Islet precursor cell (in vitro differentiated cells): ENCODE measurements at regions not wholly inside any gene's neighbourhood (a gene's known extent, or its start where the extent isn't known, plus 50 kb on each side); places are given as distances from the start of the nearest gene placed in this dataset.

Source experiments
- DNase-seq: peaks from one replicate; pipeline ENCODE4 v3.0.0-alpha.2; 2018

GRCh38 chr5:97854871-97855762 is 672.1 kb upstream of the RIOK2 start:
- DNase-seq, result peak; percentile 89

DNA sequence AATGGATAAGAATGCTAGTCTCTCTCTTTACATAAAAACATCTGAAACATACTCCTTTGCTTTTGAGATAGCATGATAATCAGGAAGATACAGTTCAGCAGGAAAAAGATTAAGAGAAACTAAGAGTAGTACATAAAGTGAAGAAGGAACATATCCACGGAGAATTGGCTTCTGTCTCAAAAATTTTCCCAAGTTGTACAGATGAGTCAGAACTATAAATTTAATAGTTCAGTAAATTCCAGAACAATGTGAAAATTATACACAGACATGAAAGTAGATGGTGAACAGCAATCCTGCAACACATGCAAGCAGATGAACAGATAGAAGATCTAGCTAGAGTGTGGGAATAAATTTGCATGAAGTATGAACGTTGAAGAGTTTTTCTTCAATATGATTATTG is 691.4 kb upstream of the RIOK2 start:
- DNase-seq, result no peak

- DNase-seq, result no peak
These were observed 693.2 kb upstream of the RIOK2 start for GRCh38 chr5:97876272-97876671.

GRCh38 chr5:97877588-97877987 is 694.5 kb upstream of the RIOK2 start:
- no peak for DNase-seq

DNA sequence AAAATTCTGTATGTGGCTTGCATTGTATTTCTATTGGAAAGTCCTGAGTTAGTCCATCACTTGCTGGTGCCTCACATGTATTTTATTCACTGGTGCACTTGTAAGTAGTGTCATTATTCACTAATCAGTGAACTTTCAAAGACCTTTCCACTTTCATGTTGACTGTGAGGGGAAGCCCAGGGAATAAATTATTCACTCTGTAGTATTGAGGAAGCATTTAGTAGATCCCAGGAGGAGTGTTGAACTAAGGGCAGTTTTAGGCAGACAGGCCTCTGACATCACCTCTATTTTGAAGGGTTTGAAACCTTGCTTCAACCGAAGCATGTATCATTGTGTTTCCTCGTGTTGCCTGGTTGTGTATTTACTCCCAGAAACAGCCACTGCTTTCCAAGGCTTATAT is 705.4 kb upstream of the RIOK2 start:
- no peak for DNase-seq

GRCh38 chr5:97891971-97892370 is 708.9 kb upstream of the RIOK2 start:
- DNase-seq, result no peak

DNA sequence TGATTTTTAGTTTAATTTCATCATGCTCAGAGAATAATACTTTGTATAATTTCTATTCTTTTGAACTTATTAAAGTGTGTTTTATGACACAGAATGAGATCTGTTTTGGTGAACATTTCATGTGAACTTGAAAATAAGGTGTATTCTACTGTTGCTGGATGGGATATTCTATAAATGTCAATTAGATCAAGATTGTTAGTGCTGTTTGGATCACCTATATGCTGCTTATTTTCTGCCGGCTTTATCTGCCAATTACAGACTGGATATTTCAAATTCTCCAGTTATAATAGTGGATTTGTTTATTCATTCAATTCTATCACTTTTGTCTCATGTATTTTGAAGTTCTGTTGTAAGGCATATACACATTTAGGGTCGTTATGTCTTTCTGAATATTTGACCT is 720.7 kb upstream of the RIOK2 start:
- no peak for DNase-seq

DNA sequence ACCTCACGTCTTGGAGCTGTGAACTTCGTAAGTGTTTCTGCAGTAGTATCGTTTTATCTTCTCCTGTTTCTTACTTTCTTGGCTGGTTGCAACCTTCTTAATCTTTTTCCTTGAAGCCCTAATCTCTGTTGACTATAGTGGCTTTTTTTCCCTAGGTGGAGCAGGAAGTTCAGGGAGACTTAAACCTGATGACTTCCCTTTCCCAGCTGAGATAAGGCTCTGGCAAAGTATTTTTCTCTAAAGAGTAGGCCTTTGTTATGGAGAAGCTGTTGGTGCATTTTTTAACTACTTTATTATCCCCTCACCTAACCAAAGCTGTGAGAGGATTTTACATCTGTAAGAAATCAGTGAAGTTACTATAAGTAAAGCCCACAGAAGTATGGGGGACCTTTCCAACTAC is 723.1 kb upstream of the RIOK2 start:
- DNase-seq, result no peak

DNA sequence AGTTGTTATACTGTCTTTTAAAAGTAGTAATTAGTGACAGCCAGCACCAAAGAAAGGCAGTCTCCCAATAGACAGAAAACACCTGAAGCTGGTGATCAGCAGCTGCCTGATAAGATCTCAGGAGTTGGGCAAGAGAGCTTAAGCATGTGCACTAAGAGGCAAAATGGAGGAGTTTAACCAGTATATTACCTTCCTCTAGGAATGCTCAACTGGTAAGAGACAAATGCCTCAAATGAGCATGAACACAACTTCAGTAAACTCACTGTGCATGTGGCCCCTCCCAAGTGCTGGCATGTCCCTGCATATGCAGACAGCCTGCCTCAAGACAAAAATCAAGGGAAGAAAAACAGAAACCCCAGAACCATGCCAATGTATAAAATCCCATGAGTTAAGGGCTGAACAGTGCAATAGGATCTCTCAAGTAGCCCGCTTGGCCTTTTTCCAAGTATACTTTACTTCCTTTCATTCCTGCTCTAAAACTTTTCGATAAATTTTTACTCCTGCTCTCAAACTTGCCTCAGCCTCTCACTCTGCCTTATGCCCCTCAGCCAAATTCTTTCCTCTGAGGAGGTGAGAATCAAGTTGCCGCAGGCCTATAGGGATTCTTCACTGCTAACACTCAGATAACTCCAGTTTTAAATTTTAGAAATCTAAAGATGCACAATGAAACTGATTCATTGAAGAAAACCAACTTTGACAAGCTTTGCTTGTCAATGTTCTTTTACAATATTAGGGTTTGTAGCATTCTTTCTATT is 724.8 kb upstream of the RIOK2 start:
- peak; percentile 79 for DNase-seq

GRCh38 chr5:97909541-97909940 is 726.5 kb upstream of the RIOK2 start:
- DNase-seq, result peak; percentile 61

- no peak for DNase-seq
These were observed 731.4 kb upstream of the RIOK2 start for GRCh38 chr5:97914483-97914882.

GRCh38 chr5:97915106-97915505 is 732.1 kb upstream of the RIOK2 start:
- DNase-seq, result no peak

GRCh38 chr5:97918057-97918456 is 735.0 kb upstream of the RIOK2 start:
- no peak for DNase-seq

GRCh38 chr5:97918620-97919019 is 735.6 kb upstream of the RIOK2 start:
- DNase-seq, result no peak

DNA sequence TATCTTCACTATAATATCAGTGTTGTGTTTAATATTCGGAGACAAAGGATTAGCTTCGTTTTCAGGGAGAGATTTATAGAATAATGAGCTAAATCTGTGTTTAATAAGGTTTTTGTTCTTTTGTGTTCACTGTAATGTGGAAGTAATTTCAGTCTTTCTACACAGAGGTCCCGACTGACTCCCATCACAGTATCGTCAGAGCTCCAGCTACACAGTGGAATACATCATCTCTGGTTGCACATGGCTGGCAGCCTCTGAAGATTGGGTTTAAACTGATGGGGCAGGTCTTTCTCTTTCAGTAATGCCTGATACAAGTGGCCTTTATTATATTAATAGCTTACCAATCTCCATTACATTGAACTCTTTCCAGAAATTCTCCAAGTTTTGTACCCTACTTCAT is 736.7 kb upstream of the RIOK2 start:
- DNase-seq, result no peak

GRCh38 chr5:97922776-97923175 is 739.7 kb upstream of the RIOK2 start:
- no peak for DNase-seq

GRCh38 chr5:97923496-97923895 is 740.4 kb upstream of the RIOK2 start:
- no peak for DNase-seq

- no peak for DNase-seq
These were observed 741.0 kb upstream of the RIOK2 start for GRCh38 chr5:97923997-97924396.

DNA sequence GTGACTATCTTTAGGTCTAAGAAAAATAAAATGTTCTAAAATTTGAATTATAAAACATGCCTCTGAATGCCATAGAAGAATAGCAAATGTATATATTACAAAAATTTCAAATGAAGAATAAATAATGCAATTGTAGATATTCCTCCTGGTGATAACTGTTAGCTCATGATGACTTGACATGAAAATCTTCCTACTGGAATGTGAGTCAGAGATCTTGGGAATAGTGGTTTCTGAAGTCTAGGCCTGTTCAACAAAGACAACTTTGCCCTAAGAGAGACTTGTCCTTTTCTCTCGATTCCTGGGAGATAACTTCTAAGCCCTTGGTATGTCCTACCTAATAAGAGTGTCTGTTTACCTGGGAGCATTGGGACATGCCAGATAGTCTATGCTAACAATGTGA is 746.3 kb upstream of the RIOK2 start:
- DNase-seq, result no peak

GRCh38 chr5:97931829-97932228 is 748.8 kb upstream of the RIOK2 start:
- no peak for DNase-seq

GRCh38 chr5:97936231-97936630 is 753.2 kb upstream of the RIOK2 start:
- no peak for DNase-seq

DNA sequence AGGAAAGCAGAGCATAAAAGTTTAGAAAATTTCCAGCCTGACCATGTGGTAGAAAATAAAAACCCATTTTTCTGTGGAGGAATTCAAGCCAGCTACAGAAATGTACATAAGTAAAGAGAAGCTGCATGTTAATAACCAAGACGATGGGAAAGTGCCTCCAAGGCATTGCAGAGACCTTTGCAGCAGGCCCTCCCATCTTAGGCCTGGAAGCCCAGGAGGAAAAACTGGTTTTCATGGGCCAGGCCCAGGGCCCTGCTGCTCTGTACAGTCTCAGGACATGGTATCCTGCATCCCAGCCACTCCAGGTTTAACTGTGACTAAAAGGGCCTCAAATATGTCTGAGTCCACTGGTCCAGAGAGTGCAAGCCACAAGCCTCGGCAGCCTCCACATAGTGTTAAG is 754.8 kb upstream of the RIOK2 start:
- DNase-seq, result peak; percentile 71

DNA sequence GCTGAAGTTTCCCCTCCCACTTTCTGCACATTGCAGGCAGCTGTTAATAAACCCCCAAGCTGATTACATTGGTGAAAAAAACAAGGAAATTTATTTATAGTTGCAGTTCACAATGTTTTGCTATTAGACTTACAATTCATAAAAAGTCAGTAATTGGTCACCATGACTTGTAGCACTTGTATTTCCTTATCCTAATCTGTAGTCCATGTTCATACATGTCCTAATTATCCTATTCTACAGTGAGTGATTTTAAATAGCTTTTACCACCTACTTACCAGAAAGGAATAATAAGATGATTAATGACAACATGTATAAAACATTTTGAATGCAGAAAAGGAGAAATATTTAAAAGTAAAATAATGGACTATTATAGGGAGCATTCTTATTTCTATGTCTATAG is 760.0 kb upstream of the RIOK2 start:
- DNase-seq, result no peak

GRCh38 chr5:97951139-97951538 is 768.1 kb upstream of the RIOK2 start:
- no peak for DNase-seq
